Gastroesophageal sphincter (tissue), 4 donors: ENCODE measurements at regions not wholly inside any gene's neighbourhood (a gene's known extent, or its start where the extent isn't known, plus 50 kb on each side); places are given as distances from the start of the nearest gene placed in this dataset.

ENCODE experiments used
- ATAC-seq: fragments of 150-250 bp; one replicate; pipeline ENCODE4 v1.9.1; 2016; ENCODE audit warnings: mild to moderate bottlenecking, moderate library complexity
- H3K27ac ChIP-seq, 4 donors: fragments of 200-600 bp; sonication (generic) in 3 of 4; 1 replicate in 3 of 4; 2 replicates in 1 of 4; pipeline ENCODE4 v1.5.1; 2016 to 2019
- H3K27me3 ChIP-seq: fragments of 200-600 bp; sonication (generic); one replicate; pipeline ENCODE4 v1.5.1; 2019
- H3K36me3 ChIP-seq, 2 donors: fragments of 200-600 bp; sonication (generic); one replicate each; pipeline ENCODE4 v1.5.1; 2019; ENCODE audit warnings: control low read depth in 1 of 2
- H3K4me1 ChIP-seq, 3 donors: fragments of 200-600 bp; sonication (generic); 1 replicate in 2 of 3; 2 replicates in 1 of 3; pipeline ENCODE4 v1.5.1; 2016 to 2019; ENCODE audit warnings: control low read depth in 2 of 3
- H3K4me3 ChIP-seq, 2 donors: fragments of 200-600 bp; sonication (generic); one replicate each; pipeline ENCODE4 v1.5.1; 2019; ENCODE audit warnings: mild to moderate bottlenecking in 1 of 2, moderate library complexity in 1 of 2
- H3K9me3 ChIP-seq, 3 donors: fragments of 200-600 bp; sonication (generic); one replicate each; pipeline ENCODE4 v1.5.1; 2017 to 2019; ENCODE audit warnings: control low read depth in 2 of 3
- CTCF ChIP-seq, 4 experiments: fragments of 200-600 bp in 2 of 4; fragments of 450-650 bp in 2 of 4; sonication (generic) in 1 of 4; IDR thresholded peaks; one replicate each; pipeline ENCODE4 v1.5.1; 2017 to 2019; ENCODE audit warnings: antibody characterized with exemption in 4 of 4, mild to moderate bottlenecking in 2 of 4, moderate library complexity in 2 of 4
- EP300 ChIP-seq: sonication (generic); formaldehyde crosslinking; IDR thresholded peaks from one replicate; pipeline ENCODE4 v1.6.1; 2017; ENCODE audit warnings: antibody characterized with exemption, mild to moderate bottlenecking
- POLR2A ChIP-seq, 2 donors: fragments of 450-650 bp; IDR thresholded peaks; one replicate each; pipeline ENCODE4 v1.6.1; 2017; ENCODE audit warnings: antibody characterized with exemption in 2 of 2, mild to moderate bottlenecking in 2 of 2, moderate library complexity in 1 of 2
- POLR2AphosphoS5 ChIP-seq: sonication (generic); formaldehyde crosslinking; IDR thresholded peaks from one replicate; pipeline ENCODE4 v1.6.1; 2017; ENCODE audit warnings: antibody characterized with exemption
- WGBS, 2 donors: methylation state at CpG; one replicate each; pipeline ENCODE4 v1.1.5; 2018; ENCODE audit warnings: low coverage in 1 of 2; 5-methylcytosine and 5-hydroxymethylcytosine counted together

- Histone ChIP-seq H3K4me3 (no peak overlapping the region), H3K9me3 (no peaks in the 10 kb centered on the region), H3K27ac (no peak overlapping the region), H3K36me3 (no peaks in the 10 kb centered on the region), H3K4me1 (peaks cover 0 to 7% (median 0%) of the 10 kb centered on the region in 3 donors), H3K27me3 (no peaks in the 10 kb centered on the region)
- ATAC-seq, result no peak
- WGBS, 2 donors, result 15 to 56% methylated on average over 4 of the region's 4 CpGs
- TF ChIP-seq POLR2A (IDR thresholded peaks at IDR 0.05), result no peak
- no peak for TF ChIP-seq POLR2AphosphoS5
- TF ChIP-seq EP300, result no peak
- no peak for TF ChIP-seq CTCF (IDR thresholded peaks at IDR 0.05)
Observed at GRCh38 chr5:112548246-112548881, 129.3 kb upstream of the EPB41L4A start.

GRCh38 chr5:112549127-112549526 is 130.1 kb upstream of the EPB41L4A start:
- no peaks in the 10 kb centered on the region for H3K36me3 ChIP-seq

GRCh38 chr5:112549605-112550166 is 130.6 kb upstream of the EPB41L4A start:
- TF ChIP-seq EP300 (no peak), CTCF (IDR thresholded peaks at IDR 0.05) (no peak), POLR2AphosphoS5 (no peak)
- Histone ChIP-seq H3K27me3 (no peaks in the 10 kb centered on the region), H3K27ac (no peak overlapping the region), H3K4me3 (no peak overlapping the region), H3K9me3 (no peaks in the 10 kb centered on the region), H3K4me1 (peaks cover 0 to 7% (median 0%) of the 10 kb centered on the region in 3 donors), H3K36me3 (no peaks in the 10 kb centered on the region)
- 69 to 79% methylated on average over 2 of the region's 2 CpGs for WGBS, 2 donors
- no peak for ATAC-seq

More at GRCh38 chr5:112549127-112549526, 130.1 kb upstream of the EPB41L4A start:
- no peak for ATAC-seq
- Histone ChIP-seq H3K4me3 (no peak overlapping the region), H3K27me3 (no peaks in the 10 kb centered on the region), H3K4me1 (peaks cover 0 to 7% (median 0%) of the 10 kb centered on the region in 3 donors), H3K9me3 (no peaks in the 10 kb centered on the region), H3K27ac (no peak overlapping the region)
- TF ChIP-seq POLR2A (IDR thresholded peaks at IDR 0.05) (no peak), POLR2AphosphoS5 (no peak), EP300 (no peak), CTCF (IDR thresholded peaks at IDR 0.05) (no peak)
- 91 to 96% methylated on average over 3 to 4 of the region's 4 CpGs for WGBS, 2 donors

- Histone ChIP-seq H3K4me1 (peaks cover 0 to 7% (median 0%) of the 10 kb centered on the region in 3 donors), H3K36me3 (no peaks in the 10 kb centered on the region), H3K27me3 (no peaks in the 10 kb centered on the region), H3K4me3 (no peak overlapping the region), H3K9me3 (no peaks in the 10 kb centered on the region), H3K27ac (no peak overlapping the region)
- WGBS, 2 donors, result 36 to 41% methylated on average over 4 to 5 of the region's 5 CpGs
- peak; percentile 54 for ATAC-seq
- TF ChIP-seq POLR2AphosphoS5 (no peak), POLR2A (IDR thresholded peaks at IDR 0.05) (no peak), EP300 (no peak), CTCF (IDR thresholded peaks at IDR 0.05) (peak; percentile 74 to 78 (median 76))
Observed at GRCh38 chr5:112551419-112552032, 132.4 kb upstream of the EPB41L4A start.

GRCh38 chr5:112552216-112552615 is 133.1 kb upstream of the EPB41L4A start:
- H3K4me1 ChIP-seq, result peaks cover 0 to 7% (median 0%) of the 10 kb centered on the region in 3 donors
- H3K9me3 ChIP-seq, result no peaks in the 10 kb centered on the region
- no peaks in the 10 kb centered on the region for H3K36me3 ChIP-seq
- no peaks in the 10 kb centered on the region for H3K27me3 ChIP-seq
- TF ChIP-seq POLR2A (IDR thresholded peaks at IDR 0.05), result no peak
- H3K27ac ChIP-seq, result no peak overlapping the region
- H3K4me3 ChIP-seq, result no peak overlapping the region
- ATAC-seq, result no peak
- 89 to 93% methylated on average over 6 of the region's 9 CpGs for WGBS, 2 donors
